HL-60 (cell line): ENCODE measurements at regions not wholly inside any gene's neighbourhood (a gene's known extent, or its start where the extent isn't known, plus 50 kb on each side); places are given as distances from the start of the nearest gene placed in this dataset.

Experiments
- POLR2AphosphoS5 ChIP-seq: IDR thresholded peaks from 2 replicates; pipeline ENCODE4 v1.6.1; 2012; ENCODE audit warnings: low read depth
- TF ChIP-seq, protein P1 (sequence below): IDR thresholded peaks from one replicate; pipeline ENCODE4 v1.5.1; 2011; ENCODE audit warnings: low read length, control low read depth, inconsistent platforms; ENCODE audit not compliant: insufficient read depth
- TF ChIP-seq, protein P2 (sequence below): IDR thresholded peaks from 2 replicates; pipeline ENCODE4 v1.6.1; 2012; ENCODE audit warnings: low read depth; ENCODE audit not compliant: insufficient replicate concordance

DNA sequence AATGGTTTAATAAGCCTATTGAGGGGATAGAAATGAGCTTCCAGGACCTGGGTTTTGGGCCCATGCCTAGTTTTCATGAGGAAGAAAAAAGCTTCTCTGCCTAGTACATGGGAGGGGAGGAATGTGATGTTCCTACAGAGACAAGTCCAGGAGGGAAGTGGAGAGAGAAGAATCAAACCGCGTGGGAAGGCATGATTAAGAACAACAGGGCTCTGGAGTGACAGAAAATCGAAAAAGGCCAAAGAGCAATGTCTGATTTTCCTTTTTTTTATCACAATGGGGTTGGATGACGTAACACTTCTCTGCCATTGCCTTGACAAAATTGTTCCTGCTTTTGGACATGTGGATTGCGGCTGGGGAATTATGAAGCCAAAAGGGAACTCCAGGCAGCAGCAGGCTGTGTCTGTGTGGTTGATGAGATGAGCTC is 258.6 kb downstream of the CXCL12 start:
- TF ChIP-seq, protein P1, sequence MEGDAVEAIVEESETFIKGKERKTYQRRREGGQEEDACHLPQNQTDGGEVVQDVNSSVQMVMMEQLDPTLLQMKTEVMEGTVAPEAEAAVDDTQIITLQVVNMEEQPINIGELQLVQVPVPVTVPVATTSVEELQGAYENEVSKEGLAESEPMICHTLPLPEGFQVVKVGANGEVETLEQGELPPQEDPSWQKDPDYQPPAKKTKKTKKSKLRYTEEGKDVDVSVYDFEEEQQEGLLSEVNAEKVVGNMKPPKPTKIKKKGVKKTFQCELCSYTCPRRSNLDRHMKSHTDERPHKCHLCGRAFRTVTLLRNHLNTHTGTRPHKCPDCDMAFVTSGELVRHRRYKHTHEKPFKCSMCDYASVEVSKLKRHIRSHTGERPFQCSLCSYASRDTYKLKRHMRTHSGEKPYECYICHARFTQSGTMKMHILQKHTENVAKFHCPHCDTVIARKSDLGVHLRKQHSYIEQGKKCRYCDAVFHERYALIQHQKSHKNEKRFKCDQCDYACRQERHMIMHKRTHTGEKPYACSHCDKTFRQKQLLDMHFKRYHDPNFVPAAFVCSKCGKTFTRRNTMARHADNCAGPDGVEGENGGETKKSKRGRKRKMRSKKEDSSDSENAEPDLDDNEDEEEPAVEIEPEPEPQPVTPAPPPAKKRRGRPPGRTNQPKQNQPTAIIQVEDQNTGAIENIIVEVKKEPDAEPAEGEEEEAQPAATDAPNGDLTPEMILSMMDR = no peak
- no peak for TF ChIP-seq POLR2AphosphoS5
- TF ChIP-seq, protein P2, sequence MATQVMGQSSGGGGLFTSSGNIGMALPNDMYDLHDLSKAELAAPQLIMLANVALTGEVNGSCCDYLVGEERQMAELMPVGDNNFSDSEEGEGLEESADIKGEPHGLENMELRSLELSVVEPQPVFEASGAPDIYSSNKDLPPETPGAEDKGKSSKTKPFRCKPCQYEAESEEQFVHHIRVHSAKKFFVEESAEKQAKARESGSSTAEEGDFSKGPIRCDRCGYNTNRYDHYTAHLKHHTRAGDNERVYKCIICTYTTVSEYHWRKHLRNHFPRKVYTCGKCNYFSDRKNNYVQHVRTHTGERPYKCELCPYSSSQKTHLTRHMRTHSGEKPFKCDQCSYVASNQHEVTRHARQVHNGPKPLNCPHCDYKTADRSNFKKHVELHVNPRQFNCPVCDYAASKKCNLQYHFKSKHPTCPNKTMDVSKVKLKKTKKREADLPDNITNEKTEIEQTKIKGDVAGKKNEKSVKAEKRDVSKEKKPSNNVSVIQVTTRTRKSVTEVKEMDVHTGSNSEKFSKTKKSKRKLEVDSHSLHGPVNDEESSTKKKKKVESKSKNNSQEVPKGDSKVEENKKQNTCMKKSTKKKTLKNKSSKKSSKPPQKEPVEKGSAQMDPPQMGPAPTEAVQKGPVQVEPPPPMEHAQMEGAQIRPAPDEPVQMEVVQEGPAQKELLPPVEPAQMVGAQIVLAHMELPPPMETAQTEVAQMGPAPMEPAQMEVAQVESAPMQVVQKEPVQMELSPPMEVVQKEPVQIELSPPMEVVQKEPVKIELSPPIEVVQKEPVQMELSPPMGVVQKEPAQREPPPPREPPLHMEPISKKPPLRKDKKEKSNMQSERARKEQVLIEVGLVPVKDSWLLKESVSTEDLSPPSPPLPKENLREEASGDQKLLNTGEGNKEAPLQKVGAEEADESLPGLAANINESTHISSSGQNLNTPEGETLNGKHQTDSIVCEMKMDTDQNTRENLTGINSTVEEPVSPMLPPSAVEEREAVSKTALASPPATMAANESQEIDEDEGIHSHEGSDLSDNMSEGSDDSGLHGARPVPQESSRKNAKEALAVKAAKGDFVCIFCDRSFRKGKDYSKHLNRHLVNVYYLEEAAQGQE = no peak
